ENCODE measurements at regions not wholly inside any gene's neighbourhood (a gene's known extent, or its start where the extent isn't known, plus 50 kb on each side); places are given as distances from the start of the nearest gene placed in this dataset.

GRCh38 chr2:226030369-226030768, 630.9 kb downstream of the NYAP2 start:
- H3K27ac Mint-ChIP-seq: no peak overlapping the region
- no peak overlapping the region for H3K4me3 Mint-ChIP-seq
- peaks cover 29% of the 10 kb centered on the region for H3K4me1 Mint-ChIP-seq (ENCODE audit: low read depth)
- no peaks in the 10 kb centered on the region for H3K36me3 Mint-ChIP-seq (ENCODE audit: low read depth)
- peaks cover 56% of the 10 kb centered on the region for H3K27me3 Mint-ChIP-seq
- no peaks in the 10 kb centered on the region for H3K9me3 Mint-ChIP-seq
- DNase-seq: no peak

DNA sequence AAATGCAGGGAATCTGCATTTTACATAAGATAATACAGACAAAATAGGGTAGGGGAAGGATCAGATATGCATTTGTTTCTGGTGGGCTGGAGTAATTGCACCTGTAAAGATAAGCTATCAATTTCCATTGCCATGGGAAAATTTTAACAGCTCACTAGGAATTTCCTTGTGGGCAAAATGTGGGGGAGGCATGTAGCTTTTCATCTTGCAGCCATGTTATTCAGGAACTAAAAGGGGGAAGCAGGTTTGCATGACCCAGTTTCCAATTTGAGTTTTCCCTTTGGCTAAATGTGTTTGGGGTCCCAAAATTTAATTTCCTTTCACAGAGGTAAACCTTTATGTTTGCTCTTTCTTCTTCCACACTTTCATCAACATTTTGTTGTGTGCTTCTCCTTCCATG, 624.4 kb downstream of the NYAP2 start:
- H3K36me3 Mint-ChIP-seq (ENCODE audit: low read depth): no peaks in the 10 kb centered on the region
- H3K27me3 Mint-ChIP-seq: peaks cover 22% of the 10 kb centered on the region
- H3K9me3 Mint-ChIP-seq: peaks cover 3% of the 10 kb centered on the region
- peaks cover 10% of the 10 kb centered on the region for H3K4me1 Mint-ChIP-seq (ENCODE audit: low read depth)
- no peak for DNase-seq
- H3K4me3 Mint-ChIP-seq: no peak overlapping the region
- no peak overlapping the region for H3K27ac Mint-ChIP-seq

DNA sequence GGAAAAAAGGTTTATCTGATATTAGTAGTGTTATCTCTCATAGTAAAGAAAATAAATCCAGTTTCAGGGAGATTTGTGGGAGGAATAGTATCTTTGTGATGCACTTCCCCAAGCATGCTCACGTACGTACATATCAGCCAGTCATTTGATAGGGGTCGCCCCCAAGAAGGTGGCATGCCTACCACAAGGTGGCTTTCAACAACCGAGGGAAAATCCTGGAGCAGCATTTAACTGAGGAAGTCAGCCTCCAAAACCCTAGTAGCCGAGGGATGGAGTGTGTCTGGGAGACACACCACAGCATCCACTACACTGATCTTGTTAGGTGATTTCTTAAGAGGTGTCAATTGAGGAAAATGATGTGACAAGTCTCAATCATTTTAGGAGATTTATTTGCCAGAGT, 623.9 kb downstream of the NYAP2 start:
- DNase-seq: no peak
- Mint-ChIP-seq H3K36me3 (ENCODE audit: low read depth) (no peaks in the 10 kb centered on the region), H3K9me3 (peaks cover 6% of the 10 kb centered on the region), H3K4me3 (no peak overlapping the region), H3K27me3 (peaks cover 18% of the 10 kb centered on the region), H3K27ac (no peak overlapping the region), H3K4me1 (ENCODE audit: low read depth) (peaks cover 10% of the 10 kb centered on the region)

DNA sequence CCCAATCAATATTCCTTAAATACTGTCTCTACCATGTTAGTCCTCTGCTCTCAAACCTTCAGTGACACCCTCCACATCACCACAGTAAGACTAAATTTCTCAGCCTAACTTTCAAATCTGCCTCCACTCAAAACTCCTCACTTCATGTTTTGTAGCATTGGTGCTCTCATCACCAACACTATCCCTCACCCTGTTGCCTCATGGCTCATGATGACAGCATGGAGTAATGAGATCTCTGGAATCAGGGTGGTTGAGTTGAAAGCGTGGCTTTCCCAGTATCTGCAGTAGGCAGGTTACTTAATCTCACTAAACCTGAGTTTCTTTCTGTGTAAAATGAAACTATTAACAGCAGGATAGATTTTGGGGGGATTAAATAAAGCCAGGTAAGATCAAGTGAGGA, 621.4 kb downstream of the NYAP2 start:
- Mint-ChIP-seq H3K9me3 (peaks cover 8% of the 10 kb centered on the region), H3K36me3 (ENCODE audit: low read depth) (no peaks in the 10 kb centered on the region), H3K4me3 (no peak overlapping the region), H3K4me1 (ENCODE audit: low read depth) (peaks cover 14% of the 10 kb centered on the region), H3K27ac (no peak overlapping the region), H3K27me3 (peaks cover 12% of the 10 kb centered on the region)
- no peak for DNase-seq

- H3K4me3 Mint-ChIP-seq: no peak overlapping the region
- no peak for DNase-seq
- no peak overlapping the region for H3K27ac Mint-ChIP-seq
- H3K27me3 Mint-ChIP-seq: peaks cover 12% of the 10 kb centered on the region
- H3K36me3 Mint-ChIP-seq (ENCODE audit: low read depth): no peaks in the 10 kb centered on the region
- H3K9me3 Mint-ChIP-seq: peaks cover 8% of the 10 kb centered on the region
- peaks cover 14% of the 10 kb centered on the region for H3K4me1 Mint-ChIP-seq (ENCODE audit: low read depth)
These were observed 620.7 kb downstream of the NYAP2 start for GRCh38 chr2:226020176-226020575.

DNA sequence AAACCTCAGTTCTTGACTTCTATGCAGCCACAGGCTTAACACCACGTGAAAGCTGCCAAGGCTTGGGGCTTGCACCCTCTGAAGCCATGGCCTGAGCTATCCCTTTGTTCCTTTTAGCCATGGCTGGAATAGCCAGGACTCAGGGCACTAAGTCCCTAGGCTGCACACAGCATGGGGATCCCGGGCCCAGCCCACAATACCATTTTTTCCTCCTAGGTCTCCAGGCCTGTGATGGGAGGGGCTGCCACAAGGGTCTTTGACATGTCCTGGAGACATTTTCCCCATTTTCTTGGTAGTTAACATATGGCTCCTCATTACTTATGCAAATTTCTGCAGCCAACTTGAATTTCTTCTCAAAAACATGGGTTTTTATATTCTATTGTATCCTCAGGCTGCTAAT, 619.1 kb downstream of the NYAP2 start:
- Mint-ChIP-seq H3K27me3 (peaks cover 8% of the 10 kb centered on the region), H3K27ac (no peak overlapping the region), H3K36me3 (ENCODE audit: low read depth) (no peaks in the 10 kb centered on the region), H3K9me3 (peaks cover 8% of the 10 kb centered on the region), H3K4me1 (ENCODE audit: low read depth) (peaks cover 12% of the 10 kb centered on the region), H3K4me3 (no peak overlapping the region)
- no peak for DNase-seq

- Mint-ChIP-seq H3K9me3 (peaks cover 8% of the 10 kb centered on the region), H3K27me3 (peaks cover 12% of the 10 kb centered on the region), H3K4me1 (ENCODE audit: low read depth) (peaks cover 12% of the 10 kb centered on the region), H3K36me3 (ENCODE audit: low read depth) (no peaks in the 10 kb centered on the region), H3K4me3 (no peak overlapping the region), H3K27ac (peak overlapping the region; percentile 54)
- DNase-seq: no peak
These were observed 618.0 kb downstream of the NYAP2 start for GRCh38 chr2:226017537-226017936.

DNA sequence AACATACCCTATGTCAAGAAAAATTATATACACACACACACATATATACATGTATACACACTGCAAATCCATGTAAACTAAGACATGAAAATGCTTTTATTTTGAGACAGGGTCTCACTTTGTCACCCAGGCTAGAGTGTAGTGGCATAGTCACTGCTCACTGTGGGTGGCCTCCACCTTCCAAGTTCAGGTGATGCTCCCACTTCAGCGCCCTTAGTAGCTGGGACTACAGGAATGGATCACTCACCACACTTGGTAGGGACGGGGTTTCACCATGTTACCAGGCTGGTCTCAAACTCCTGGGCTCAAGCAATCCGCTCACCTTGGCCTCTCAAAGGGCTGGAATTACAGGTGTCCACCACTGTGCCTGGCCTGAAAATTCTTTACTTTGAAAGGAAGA, 617.6 kb downstream of the NYAP2 start:
- Mint-ChIP-seq H3K36me3 (ENCODE audit: low read depth) (no peaks in the 10 kb centered on the region), H3K27me3 (peaks cover 15% of the 10 kb centered on the region), H3K4me3 (no peak overlapping the region), H3K27ac (peak overlapping the region; percentile 54), H3K4me1 (ENCODE audit: low read depth) (peaks cover 12% of the 10 kb centered on the region), H3K9me3 (peaks cover 8% of the 10 kb centered on the region)
- no peak for DNase-seq

DNA sequence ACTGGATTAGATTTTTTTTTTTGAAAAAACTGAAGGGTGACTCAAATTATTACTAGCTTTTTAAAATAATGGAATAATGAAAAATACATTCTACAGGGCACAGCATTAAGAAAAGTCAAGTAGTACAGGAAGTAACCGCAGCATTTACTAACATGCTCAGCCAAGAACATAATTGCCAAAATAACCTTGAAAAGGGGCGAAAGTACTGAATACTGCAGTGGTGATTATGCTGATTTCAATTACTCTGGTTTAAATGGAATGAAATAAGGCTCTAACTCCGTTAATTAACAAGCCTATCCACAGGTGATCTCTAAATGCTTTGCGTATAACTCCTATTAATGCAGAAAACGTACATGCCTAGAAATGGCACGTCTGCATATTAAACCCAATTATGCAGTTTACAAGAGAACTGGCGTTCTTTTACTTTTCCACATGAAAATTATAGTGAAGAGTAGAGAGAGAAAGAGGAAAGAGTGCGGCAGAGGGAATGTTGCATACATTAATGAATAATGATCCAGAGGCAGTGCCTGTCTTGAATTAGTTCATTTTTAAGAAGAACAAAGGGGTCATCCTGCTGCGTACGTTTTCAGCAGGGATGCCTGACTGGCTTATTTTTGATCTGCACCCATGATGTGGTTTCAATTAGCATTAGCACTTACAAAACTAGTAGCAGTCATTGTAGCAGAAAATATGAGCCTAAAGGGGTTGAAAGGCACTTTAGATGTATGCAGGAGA, 612.4 kb downstream of the NYAP2 start:
- H3K27me3 Mint-ChIP-seq: peaks cover 18% of the 10 kb centered on the region
- H3K36me3 Mint-ChIP-seq (ENCODE audit: low read depth): no peaks in the 10 kb centered on the region
- no peak overlapping the region for H3K27ac Mint-ChIP-seq
- H3K4me1 Mint-ChIP-seq (ENCODE audit: low read depth): no peaks in the 10 kb centered on the region
- H3K4me3 Mint-ChIP-seq: no peak overlapping the region
- DNase-seq: no peak
- no peaks in the 10 kb centered on the region for H3K9me3 Mint-ChIP-seq

DNA sequence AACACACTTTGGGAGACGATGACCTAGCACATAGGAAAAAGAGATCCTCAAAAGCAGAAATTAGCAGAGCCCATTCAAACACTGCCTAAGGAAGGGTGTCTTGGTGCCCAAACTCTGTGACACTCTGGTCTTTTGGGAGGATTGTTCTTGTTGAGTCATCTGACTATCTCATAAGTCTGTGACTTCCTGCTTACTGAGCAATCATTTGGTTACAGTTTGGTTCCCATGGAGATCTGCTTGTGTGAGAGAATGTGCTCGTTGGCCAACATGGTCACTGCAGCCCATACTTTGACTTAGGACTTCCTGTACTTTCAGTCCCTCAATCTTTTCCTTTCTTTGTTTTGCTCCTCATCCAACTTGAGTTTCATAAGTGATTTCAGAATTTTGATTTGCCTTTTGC, 602.9 kb downstream of the NYAP2 start:
- Mint-ChIP-seq H3K27me3 (no peaks in the 10 kb centered on the region), H3K36me3 (ENCODE audit: low read depth) (no peaks in the 10 kb centered on the region), H3K4me3 (no peak overlapping the region), H3K9me3 (no peaks in the 10 kb centered on the region), H3K27ac (no peak overlapping the region), H3K4me1 (ENCODE audit: low read depth) (no peaks in the 10 kb centered on the region)
- no peak for DNase-seq

- Mint-ChIP-seq H3K4me3 (no peak overlapping the region), H3K36me3 (ENCODE audit: low read depth) (no peaks in the 10 kb centered on the region), H3K27ac (no peak overlapping the region)
These were observed 602.2 kb downstream of the NYAP2 start for GRCh38 chr2:226001716-226002115.

GRCh38 chr2:225999692-226000091, 600.2 kb downstream of the NYAP2 start:
- Mint-ChIP-seq H3K27me3 (no peaks in the 10 kb centered on the region), H3K36me3 (ENCODE audit: low read depth) (no peaks in the 10 kb centered on the region), H3K9me3 (no peaks in the 10 kb centered on the region), H3K27ac (no peak overlapping the region), H3K4me3 (no peak overlapping the region), H3K4me1 (ENCODE audit: low read depth) (no peaks in the 10 kb centered on the region)
- DNase-seq: no peak

More at GRCh38 chr2:226001716-226002115, 602.2 kb downstream of the NYAP2 start:
- Mint-ChIP-seq H3K27me3 (no peaks in the 10 kb centered on the region), H3K9me3 (no peaks in the 10 kb centered on the region), H3K4me1 (ENCODE audit: low read depth) (no peaks in the 10 kb centered on the region)
- no peak for DNase-seq

DNA sequence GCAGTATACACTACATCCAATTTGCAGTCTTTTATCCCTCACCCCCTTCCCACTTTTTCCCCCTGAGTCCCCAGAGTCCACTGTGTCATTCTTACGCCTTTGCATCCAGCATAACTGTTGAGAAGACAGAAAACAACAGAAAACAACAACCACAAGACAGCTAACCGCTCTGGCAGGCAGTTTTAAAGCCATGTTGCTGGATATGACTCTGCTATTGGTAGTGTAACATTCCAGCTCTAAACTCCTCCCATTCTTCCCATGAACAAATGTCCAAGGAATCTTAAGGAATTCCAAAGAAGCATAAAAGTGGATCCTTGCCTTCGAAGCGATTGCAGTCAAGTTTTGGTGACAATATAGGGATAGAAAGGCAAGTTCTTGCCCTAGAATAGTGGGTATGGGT, 599.1 kb downstream of the NYAP2 start:
- no peaks in the 10 kb centered on the region for H3K9me3 Mint-ChIP-seq
- H3K27me3 Mint-ChIP-seq: no peaks in the 10 kb centered on the region
- no peaks in the 10 kb centered on the region for H3K36me3 Mint-ChIP-seq (ENCODE audit: low read depth)
- no peak for DNase-seq
- no peaks in the 10 kb centered on the region for H3K4me1 Mint-ChIP-seq (ENCODE audit: low read depth)
- no peak overlapping the region for H3K4me3 Mint-ChIP-seq
- no peak overlapping the region for H3K27ac Mint-ChIP-seq

DNA sequence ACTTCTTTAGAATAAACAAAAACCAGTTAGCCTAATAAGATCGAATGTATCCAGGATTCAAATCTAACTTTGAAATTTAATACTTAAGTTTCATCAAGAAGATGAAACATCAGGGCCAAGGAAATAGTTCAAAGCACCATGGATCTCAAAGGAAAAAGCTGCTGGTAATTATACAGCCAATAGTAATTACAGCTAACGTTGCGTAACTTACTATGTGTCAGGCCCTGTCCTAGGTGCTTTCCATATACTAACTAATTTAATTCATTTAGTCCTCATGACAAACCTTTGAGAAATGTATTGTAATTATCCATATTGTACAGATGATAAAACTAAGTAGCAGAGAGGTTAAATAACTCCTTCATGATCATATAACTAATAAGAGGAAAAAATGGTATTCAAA, 598.6 kb downstream of the NYAP2 start:
- DNase-seq: no peak
- Mint-ChIP-seq H3K9me3 (no peaks in the 10 kb centered on the region), H3K27me3 (no peaks in the 10 kb centered on the region), H3K4me1 (ENCODE audit: low read depth) (no peaks in the 10 kb centered on the region), H3K4me3 (no peak overlapping the region), H3K36me3 (ENCODE audit: low read depth) (no peaks in the 10 kb centered on the region), H3K27ac (no peak overlapping the region)

GRCh38 chr2:225996462-225996828, 596.9 kb downstream of the NYAP2 start:
- Mint-ChIP-seq H3K27ac (no peak overlapping the region), H3K4me3 (no peak overlapping the region), H3K36me3 (ENCODE audit: low read depth) (no peaks in the 10 kb centered on the region), H3K9me3 (no peaks in the 10 kb centered on the region), H3K27me3 (peaks cover 3% of the 10 kb centered on the region), H3K4me1 (ENCODE audit: low read depth) (no peaks in the 10 kb centered on the region)
- no peak for DNase-seq

All from activated T-cell treated with anti-CD3 and anti-CD28 coated beads, Interleukin-2, amount 50 U/mL, for 24 hours (primary cell).